Left cardiac atrium (tissue), 4 donors: ENCODE measurements at regions not wholly inside any gene's neighbourhood (a gene's known extent, or its start where the extent isn't known, plus 50 kb on each side); places are given as distances from the start of the nearest gene placed in this dataset.

ENCODE experiments used
- ATAC-seq, 2 donors: fragments of 200-7000 bp; cut with Tn5 transposase; one replicate each; pipeline ENCODE4 v1.9.1; 2020; ENCODE audit warnings: mild to moderate bottlenecking in 2 of 2, moderate library complexity in 2 of 2
- DNase-seq: peaks from one replicate; pipeline ENCODE4 v3.0.0-alpha.2; 2020
- intact Hi-C, 2 donors: fragments of 100-400 bp; cut with DNase I; formaldehyde crosslinking; loops; one replicate each; pipeline versions ENCODE4 v1.14.1 to v1.15.1; 2022 to 2023
- donor health status: DM: no; HTN: yes; CAD: no.
- donor health status: DM: no; HTN: yes; CAD: no; lungs with severe emphysema.
- donor health status: DM: yes; HTN: yes; CAD: no.
- donor health status: Dilated cardiomyopathy.

DNA sequence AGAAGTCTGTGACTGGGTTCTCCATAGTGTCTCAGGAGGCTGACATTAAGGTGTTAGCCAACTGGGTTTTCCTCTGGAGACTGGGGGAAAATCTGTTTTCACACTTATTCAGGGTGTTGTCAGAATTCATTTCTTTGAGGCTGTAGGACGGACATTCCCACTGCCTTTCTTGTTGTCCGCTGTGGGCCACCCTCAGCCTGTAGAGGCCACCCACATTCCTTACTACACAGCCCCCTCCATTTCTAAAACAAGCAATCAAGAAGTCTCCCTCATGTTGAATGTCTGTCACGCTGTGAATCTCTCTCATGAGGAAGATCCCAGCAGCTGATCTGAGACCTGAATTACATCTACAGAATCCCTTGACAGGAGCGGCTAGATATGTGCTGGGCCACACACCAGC, 295.5 kb upstream of the RUNX1 start:
- intact Hi-C loops, result no loop called here
- no peak for DNase-seq
- ATAC-seq, result no peak

DNA sequence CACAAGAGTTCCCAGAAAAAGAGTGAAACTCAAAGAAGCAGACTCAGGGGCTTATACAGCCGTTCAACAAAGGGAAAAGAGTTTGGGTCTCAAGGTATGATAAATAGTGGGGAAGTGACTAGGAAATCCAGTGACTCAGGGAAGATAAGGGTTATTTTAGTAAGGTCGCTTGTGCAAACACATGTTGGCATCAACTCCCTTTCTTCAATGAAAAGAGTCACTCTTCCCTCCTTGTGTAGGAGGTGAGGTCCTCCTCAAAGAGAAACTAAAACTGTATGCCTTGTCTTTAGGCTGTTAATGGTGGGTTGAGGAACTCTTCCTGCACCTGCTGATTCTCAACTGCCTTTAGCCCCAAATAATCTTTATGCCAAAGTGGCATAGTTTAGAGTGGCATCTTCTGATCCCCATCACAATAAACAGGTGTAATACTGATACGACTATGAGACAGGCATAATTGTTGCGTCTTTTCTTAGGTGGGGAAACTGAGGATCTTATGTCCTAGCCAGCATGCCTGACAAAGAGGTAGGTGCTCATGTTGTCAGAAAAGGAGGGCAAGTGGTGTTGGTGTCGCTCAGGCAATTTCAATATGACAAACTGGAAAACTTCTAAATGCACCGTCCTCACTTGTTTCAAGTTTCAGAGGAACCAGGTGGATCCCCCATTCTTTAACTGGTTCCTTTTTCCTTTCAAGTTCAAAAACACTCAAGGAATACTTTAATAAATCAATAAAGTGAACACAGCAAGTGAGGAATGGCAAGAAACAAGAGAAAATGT, 294.1 kb upstream of the RUNX1 start:
- DNase-seq (no peak), ATAC-seq (no peak)
- intact Hi-C loops, result no loop called here

DNA sequence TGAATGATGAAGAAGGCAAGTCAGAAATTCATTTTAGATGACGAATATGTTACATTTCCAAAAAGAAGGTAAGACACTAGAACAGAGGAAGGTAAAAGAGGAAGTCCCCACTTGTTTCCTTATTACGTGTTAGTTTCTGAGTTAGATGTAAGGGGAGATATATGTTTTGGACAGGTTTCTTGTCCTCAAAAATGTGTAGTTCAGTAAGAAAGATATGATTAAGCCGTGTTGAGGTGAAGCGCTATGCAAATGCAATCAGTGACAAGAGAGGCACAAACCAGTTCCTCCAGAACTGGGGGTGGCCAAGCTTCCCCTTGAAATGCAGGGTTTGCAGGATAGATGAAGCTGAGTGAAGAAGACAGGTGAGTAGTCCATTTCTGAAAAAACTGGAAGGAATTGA, 293.3 kb upstream of the RUNX1 start:
- no peak for DNase-seq
- ATAC-seq, result no peak
- intact Hi-C loops, result no loop called here

DNA sequence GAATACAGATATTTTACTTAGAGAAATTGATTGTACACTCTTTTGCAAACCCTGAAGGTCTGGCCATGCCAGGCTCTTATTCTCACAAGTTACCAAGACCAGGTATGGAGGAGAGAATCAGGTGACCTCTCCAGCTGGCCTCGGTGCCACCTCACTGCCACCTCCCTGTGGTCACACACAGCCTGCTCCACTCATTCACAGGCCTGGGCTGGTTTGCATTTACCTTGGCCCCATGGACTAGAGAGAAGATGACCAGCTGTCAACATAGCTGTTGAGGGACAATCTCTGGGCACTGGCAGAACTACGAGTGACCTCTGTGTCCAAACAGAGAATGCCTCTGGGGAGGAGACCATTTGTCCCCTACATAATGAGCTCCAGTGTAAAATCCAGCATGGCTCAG, 291.2 kb upstream of the RUNX1 start:
- intact Hi-C loops, result no loop called here
- no peak for DNase-seq
- ATAC-seq, result no peak

DNA sequence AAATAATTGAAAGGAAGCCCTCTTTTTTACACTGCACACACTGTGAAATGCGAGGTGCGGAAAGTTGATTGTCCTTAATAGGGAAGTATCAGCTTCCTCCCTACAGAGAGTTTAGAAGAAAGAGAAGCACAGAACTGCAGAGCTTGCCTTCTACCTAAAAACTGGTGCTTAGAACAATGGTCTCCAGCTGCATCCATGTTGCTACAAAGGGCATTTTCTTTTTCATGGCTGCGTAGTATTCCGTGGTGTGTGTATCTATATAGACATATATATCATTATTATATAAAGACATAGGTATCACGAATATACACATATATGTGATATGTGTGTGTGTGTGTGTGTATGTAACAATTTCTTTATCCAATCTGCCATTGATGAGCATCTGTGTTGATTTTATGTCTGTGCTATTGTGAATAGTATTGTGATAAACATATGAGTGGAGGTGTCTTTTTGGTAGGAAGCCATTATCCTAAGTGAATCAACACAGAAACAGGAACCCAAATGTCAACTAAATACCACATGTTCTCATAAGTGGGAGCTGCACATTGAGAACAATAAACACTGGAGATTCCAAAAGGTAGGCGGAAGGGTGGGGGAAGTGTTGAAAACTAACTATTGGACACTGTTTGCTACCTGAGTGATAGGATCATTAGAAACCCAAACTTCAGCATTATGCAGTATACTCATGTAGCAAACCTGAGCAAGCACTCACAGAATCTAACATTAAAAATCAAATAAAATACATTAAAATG, 290.0 kb upstream of the RUNX1 start:
- DNase-seq, result no peak
- no peak for ATAC-seq
- intact Hi-C loops, result no loop called here

DNA sequence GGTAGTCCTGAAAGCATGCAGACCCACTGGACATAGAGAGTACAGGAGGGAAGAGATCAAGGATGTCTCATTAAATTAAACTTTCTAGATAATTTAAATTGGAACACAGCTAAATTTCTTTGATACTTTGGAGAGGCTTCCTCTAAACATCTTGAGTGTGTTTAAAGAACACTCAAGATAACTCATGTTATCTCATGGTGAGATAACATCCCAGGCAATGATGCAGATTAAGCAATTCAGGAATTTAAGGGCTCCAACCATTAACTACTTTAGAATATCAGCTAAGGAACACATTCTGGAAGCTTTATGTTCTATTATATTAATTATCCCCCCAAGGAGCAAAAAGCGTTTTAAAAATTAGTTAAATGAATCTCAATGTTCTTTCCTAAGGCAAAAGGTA, 289.2 kb upstream of the RUNX1 start:
- DNase-seq (no peak), ATAC-seq (no peak)
- intact Hi-C loops, result no loop called here

DNA sequence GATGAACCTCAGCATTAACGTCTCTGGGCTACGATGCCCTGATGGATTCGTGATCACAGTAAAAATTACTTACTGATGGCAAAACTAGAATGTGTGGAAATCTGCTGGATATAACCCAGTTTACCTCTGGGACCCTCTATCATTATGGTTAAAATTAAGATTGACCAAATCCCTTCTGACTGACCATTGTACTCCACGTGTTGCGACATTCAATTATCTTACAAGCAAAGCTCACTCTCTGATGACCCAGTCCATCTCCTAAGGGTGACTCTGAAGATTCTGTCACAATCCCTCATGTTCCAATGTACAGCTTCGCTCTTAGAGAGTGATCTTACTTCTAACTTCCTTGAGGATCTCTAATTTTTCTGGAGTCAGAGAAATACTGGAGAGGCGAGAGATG, 288.5 kb upstream of the RUNX1 start:
- ATAC-seq, result no peak
- intact Hi-C loops, result no loop called here
- DNase-seq, result no peak

DNA sequence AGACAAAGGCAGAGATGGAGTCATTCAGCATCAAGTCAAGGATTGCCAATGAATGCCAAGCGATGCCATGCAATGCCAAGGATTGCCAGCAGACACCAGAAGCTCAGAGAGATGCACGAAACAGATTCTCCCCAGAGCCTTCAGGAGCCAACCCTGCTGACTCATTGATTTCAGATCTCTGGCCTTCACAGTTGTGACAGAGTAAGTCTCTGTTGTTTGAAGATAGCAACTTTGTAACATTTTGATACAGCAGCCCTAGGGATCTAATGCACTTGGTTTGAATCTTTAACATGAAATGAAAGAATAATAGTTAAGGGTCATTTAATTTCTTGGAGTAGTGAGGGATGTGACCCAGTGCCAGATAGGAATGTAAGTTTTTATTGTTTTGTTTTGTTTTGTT, 287.4 kb upstream of the RUNX1 start:
- intact Hi-C loops, result no loop called here
- DNase-seq (no peak), ATAC-seq (no peak)

DNA sequence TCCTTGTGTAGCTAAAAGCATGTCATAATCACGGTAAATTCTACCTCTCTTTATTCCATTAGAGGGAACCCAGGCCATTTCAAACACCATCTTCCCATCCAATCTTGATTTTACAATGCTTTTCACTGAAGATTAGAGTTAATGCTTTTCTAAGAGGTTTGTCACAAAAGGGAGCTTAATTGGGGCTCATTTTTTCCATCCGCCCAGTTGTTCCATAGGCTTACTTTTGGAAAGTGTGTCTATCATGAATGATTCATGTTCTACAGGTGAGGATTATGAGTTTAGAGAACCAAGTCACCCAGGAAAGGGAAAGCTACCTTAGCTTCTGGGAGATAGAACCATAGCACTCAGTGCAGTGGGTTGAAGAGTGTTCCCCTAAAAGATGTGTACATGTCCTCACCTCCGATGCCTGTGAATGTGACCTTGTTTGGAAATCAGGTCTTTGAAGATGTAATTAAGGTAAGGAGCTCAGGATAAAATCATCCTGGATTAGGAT, 286.9 kb upstream of the RUNX1 start:
- intact Hi-C loops, result no loop called here
- DNase-seq, result no peak
- ATAC-seq, result no peak

DNA sequence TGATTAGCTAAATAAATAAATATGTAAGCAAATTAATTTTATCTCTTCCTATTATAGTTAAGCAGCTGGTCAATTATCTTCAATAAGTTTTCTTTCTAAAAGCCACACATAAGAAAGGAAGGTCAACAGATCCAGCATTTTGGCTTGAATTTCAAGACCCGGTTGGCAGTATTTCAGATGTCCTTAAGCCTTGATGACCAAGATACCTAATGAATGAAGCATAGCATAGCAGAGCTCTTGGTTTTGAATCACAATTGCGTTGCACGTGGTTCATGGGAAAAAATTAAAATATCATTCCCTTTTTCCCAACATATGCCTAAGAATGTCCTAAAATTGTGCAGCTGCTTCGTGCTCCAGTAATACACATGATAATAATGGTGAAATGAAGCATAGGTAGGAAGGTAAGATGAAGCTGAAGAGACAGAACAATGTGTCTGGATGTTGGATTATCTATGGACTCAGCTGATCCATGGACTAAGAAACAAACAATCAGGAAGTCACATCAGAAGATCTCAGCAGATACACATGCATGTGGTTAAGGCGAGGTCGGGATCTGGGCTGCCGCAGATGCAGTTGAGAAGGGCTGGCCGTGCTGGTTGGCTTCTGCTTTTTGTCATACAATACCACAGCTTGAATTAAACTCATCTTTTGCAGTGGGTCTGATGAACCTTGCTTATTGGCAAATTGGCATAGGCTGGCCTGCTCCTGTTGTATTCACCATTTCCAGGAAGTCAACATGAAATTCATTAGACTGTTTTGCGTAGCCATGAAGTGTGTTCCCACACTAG, 284.9 kb upstream of the RUNX1 start:
- intact Hi-C loops, result no loop called here
- no peak for ATAC-seq
- no peak for DNase-seq

DNA sequence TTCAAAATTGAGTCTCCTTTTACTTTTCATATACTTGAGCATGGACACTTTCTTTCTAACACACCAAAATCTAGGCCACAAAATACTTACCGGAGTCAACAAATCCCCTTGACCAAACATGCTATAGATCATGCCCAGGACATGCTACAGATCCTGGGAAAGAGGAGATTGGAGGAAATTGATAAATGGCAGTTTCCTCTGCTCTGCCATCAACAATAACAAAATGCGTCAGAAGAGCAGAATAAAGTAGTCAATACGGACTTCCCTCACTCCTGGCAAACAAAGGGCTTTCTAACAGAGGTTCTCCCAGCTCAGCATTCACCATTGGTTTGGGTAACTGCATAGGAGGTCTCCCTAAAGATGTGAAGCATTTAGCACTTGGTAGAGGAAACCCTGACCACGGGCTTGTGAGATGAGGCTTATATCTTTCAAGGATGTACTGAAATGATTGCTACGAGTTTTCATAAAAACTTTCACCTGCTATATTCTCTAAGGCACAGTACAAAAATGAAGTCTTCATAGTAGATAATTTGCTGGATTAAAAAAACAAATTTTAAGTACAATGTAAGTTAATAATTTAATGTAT, 283.8 kb upstream of the RUNX1 start:
- intact Hi-C loops, result no loop called here
- no peak for ATAC-seq
- DNase-seq, result no peak

DNA sequence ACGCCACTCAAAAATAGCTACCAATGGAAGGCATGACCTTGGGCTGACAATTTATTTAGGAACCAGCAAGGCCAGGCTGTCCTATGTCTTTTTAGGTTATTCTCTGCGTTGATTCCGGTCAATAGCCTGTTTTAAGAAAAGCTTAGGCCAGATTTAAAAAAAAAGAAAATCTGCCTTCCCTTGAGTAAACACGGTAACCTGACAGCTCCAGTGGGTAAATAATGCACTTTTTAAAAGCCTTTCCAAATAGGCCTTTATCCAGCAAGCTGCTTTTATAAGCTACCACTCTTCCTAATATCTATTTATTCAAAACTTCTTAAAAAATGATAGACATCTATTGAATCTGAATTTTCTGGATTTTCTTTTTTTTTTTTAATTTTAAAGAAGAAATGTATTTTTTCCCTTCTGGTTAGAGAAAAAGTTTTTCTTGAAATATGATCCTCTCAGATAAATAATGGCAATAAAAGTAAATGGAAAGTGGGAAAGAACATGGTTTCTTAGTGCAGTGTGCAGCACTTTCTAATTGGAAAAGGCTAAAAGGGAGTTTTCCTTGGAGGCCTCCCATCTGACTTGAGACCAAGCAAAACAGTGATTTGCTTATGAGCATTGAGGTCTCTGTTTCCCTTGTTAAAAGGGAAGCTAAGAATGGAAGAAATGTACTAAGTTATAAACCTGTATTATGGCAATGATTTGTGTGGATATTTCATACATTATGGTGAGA, 281.0 kb upstream of the RUNX1 start:
- intact Hi-C loops, result no loop called here
- ATAC-seq (peak in 1 of 2 donors; percentile 76), DNase-seq (no peak)

DNA sequence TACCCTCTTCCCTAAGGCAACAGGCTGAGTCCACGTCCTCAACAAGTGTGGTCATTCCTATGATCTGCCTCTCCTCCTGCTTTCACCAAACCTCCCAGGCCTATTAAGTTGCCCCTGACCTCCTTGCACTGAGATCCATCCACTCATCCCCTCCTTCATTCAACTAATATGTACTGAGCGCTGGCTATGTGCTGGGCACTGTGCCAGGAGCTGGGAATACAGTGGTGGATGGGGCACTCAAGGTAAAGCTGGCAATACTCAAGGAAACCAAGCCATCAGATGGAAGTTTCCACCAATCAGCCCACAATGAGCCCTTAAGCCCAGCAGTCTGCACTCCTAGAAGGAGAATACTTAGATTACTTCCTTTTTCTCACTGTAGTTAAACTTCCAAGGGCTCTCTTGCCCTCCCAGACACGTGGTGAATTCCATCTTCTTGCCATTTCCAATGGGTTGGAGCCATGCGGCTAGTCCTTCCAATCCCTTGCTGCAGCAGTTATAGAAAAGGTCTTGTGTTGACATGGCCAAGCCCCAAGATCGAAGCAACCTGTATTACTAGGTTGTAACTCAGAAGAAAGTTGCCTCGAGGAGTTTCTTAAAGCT, 279.9 kb upstream of the RUNX1 start:
- intact Hi-C loops, result no loop called here
- ATAC-seq (no peak), DNase-seq (no peak)

DNA sequence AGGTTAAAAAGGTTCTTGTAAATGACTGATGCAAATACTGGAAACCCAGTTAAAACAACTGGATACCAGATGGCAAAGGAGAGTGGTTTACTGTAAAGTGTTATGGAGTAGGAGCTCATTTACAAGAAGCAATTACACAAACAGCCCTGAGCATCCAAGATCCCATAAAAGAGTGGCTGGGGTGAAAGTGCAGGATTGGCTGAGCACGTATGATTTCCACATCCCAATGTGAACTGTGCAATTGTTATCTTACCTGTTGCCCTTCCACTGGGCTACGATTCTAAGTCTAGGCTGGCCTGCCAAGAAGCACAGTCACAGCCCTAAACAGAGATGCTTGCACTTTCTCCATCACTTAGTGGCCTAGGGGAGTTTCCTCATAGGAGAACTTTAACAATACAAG, 277.6 kb upstream of the RUNX1 start:
- intact Hi-C loops, result no loop called here
- DNase-seq, result peak; percentile 44
- no peak for ATAC-seq

DNA sequence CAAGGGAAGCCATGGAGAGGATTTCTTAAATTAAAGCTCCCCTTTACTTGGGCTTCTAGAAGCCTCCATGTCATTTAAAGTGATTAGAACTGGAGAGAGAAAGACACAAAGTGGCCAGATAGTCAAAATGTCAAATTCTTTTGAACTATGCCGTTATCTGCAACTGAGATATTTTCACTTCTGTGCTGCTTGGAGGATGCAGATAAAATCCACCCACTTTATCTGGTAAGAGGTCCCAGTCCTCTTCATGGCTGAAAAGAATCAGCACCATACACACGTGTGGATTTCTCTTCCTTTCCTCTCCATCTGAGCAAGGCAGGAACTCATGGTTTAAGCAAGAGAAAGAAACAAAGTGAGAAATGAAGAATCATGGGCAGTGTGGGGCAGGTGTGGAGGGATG, 276.9 kb upstream of the RUNX1 start:
- ATAC-seq (no peak), DNase-seq (no peak)
- intact Hi-C loops, result no loop called here

DNA sequence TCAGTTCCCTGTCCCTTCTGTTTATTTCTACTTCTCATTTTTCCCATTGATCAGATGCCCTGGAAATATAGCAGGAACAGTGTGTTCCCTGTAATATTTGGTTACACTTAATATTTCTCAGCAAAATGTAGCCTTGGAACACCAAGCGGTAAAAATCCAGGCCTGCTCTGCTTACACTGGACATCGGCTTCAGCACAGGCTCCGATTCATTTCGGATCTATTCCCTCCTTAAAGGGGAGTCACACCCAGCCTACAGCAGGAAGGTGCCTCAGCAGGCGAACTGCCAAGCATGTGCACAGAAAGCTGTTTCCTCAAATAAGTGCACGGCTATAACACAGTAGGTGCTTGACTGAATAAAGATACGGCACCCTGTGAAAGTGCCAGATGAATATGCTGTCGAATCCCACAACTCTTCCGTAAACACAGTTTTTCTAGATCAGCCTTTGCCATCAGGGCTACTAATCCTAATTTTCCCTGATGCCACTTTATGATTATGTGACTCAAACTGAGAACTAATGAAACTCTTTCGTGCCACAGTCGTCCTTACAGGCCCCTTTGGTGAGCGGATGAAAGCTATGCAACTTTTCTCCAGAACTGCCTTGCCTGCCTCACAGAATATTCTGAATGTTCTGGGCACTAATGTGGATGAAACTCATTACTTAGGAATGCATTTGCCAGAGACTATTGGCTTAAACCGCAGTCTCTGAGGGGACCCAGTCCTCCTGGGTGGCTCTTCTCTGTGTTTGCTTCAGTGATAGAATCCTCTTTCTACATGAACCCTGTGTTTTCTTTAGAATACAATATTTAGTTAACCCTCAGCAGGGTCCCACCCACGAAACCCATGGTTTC, 275.5 kb upstream of the RUNX1 start:
- DNase-seq, result no peak
- intact Hi-C loops, result no loop called here
- ATAC-seq, result peak; percentile 58 to 66

DNA sequence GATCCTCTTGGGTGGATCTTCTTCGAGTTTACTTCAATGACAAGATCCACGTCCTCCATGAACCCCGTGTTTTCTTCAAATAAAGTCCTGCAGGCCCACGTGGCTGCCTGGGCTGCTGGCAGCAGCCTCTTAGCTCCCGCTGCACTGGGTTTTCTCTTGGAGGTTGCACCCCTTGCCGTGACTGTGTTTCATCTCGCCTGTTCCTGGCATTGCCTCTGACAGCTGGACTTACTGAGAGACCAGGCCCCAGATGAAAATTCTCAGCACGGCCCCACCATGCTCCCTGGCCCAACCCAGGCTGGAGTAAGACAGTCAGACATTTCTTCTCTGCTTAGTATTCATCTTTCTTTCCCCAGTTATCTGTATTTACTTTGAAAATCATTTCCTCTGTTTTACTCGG, 274.8 kb upstream of the RUNX1 start:
- ATAC-seq, result peak; percentile 65 to 81
- intact Hi-C loops, result no loop called here
- DNase-seq, result peak; percentile 49
